Endothelial cell of umbilical vein (primary cell): ENCODE measurements at regions not wholly inside any gene's neighbourhood (a gene's known extent, or its start where the extent isn't known, plus 50 kb on each side); places are given as distances from the start of the nearest gene placed in this dataset.

Experiments used
- BruUV-seq: library from RNA; stranded (reverse); fragments of 400-500 nt; replicated peaks from 2 replicates; lab custom pipeline; 2021; lab: Mats Ljungman, UMichigan
- CTCF ChIA-PET: fragments of 300-600, 350-600 bp; sonication (Branson Sonifier 250); formaldehyde crosslinking; loops from one replicate; lab custom pipeline; 2021; ENCODE audit warnings: antibody characterized with exemption, inconsistent platforms; lab: Charles Lee
- POLR2A ChIA-PET: fragments of 300-600, 350-600 bp; sonication (Branson Sonifier 250); formaldehyde crosslinking; loops from one replicate; lab custom pipeline; 2021; ENCODE audit warnings: antibody characterized with exemption, inconsistent platforms; lab: Charles Lee
- DNase-seq: peaks from one replicate; pipeline ENCODE4 v3.0.0-alpha.2; 2011; ENCODE audit warnings: low read depth, low spot score
- FAIRE-seq: peaks from 2 replicates; lab custom pipeline; 2011; peaks lifted over from hg19 to GRCh38; lab: Jason Lieb, UNC
- H2AFZ ChIP-seq: 2 replicates; pipeline ENCODE4 v1.6.0; 2012; ENCODE audit warnings: low read depth, low read length, control low read depth, inconsistent platforms
- H3K27ac ChIP-seq: 2 replicates; pipeline ENCODE4 v1.5.1; 2011; ENCODE audit warnings: low read depth, mild to moderate bottlenecking, control low read depth, low read length, moderate library complexity; ENCODE audit not compliant: insufficient read depth
- H3K27me3 ChIP-seq, 2 experiments: 2 replicates each; pipeline versions ENCODE4 v1.6.0 to v1.6.1; 2011; ENCODE audit warnings: low read length in 2 of 2, mixed read lengths in 1 of 2; ENCODE audit not compliant: control insufficient read depth in 2 of 2, insufficient read depth in 2 of 2
- H3K36me3 ChIP-seq, 2 experiments: 2 replicates in 1 of 2; 3 replicates in 1 of 2; pipeline ENCODE4 v1.5.1; 2011; ENCODE audit warnings: low read length in 2 of 2, mild to moderate bottlenecking in 1 of 2, moderate library complexity in 1 of 2; ENCODE audit not compliant: control insufficient read depth in 2 of 2, insufficient read depth in 2 of 2; ENCODE audit errors: extremely low read depth in 1 of 2
- H3K4me1 ChIP-seq: 3 replicates; pipeline ENCODE4 v1.5.1; 2011; ENCODE audit warnings: mild to moderate bottlenecking, low read length; ENCODE audit not compliant: control insufficient read depth, insufficient read depth; ENCODE audit errors: extremely low read depth
- H3K4me2 ChIP-seq: 2 replicates; pipeline ENCODE4 v1.6.1; 2011; ENCODE audit warnings: low read length, control low read depth, mixed read lengths; ENCODE audit not compliant: insufficient read depth
- H3K4me3 ChIP-seq, 3 experiments: fragments of 200-600 bp in 1 of 3; sonication (generic), shearing (Covaris generic) in 1 of 3; replicated peaks in 1 of 3; 2 replicates each; pipeline ENCODE4 v1.5.1; 2011 to 2016; ENCODE audit warnings: control low read depth in 3 of 3, low read length in 3 of 3, mild to moderate bottlenecking in 2 of 3, inconsistent platforms in 1 of 3, low read depth in 1 of 3, moderate library complexity in 1 of 3; ENCODE audit not compliant: insufficient read depth in 1 of 3
- H3K79me2 ChIP-seq: 2 replicates; pipeline ENCODE4 v1.6.0; 2012; ENCODE audit warnings: low read length, inconsistent platforms; ENCODE audit not compliant: control insufficient read depth, insufficient read depth
- H3K9ac ChIP-seq: replicated peaks from 2 replicates; pipeline ENCODE3; 2011; ENCODE audit warnings: low read length, control low read depth; ENCODE audit not compliant: insufficient read depth; ENCODE audit errors: extremely low read depth
- H3K9me1 ChIP-seq: replicated peaks from 3 replicates; pipeline ENCODE4 v1.6.0; 2011; ENCODE audit warnings: mild to moderate bottlenecking, low read length; ENCODE audit not compliant: control insufficient read depth, insufficient read depth; ENCODE audit errors: extremely low read depth
- H3K9me3 ChIP-seq: replicated peaks from 2 replicates; pipeline ENCODE4 v1.5.1; 2012; ENCODE audit warnings: low read length, inconsistent platforms; ENCODE audit not compliant: control insufficient read depth, insufficient read depth
- H4K20me1 ChIP-seq: replicated peaks from 2 replicates; pipeline ENCODE3; 2011; ENCODE audit warnings: mild to moderate bottlenecking, low read length; ENCODE audit not compliant: control insufficient read depth, insufficient read depth; ENCODE audit errors: extremely low read depth
- EZH2 ChIP-seq: IDR thresholded peaks from 2 replicates; pipeline ENCODE4 v1.6.1; 2012; ENCODE audit warnings: borderline replicate concordance, low read depth, mild to moderate bottlenecking, moderate library complexity, low read length, inconsistent platforms; ENCODE audit not compliant: severe bottlenecking
- FOS ChIP-seq: IDR thresholded peaks from 2 replicates; pipeline ENCODE4 v1.6.1; 2011; ENCODE audit warnings: mild to moderate bottlenecking, low read length, moderate library complexity, borderline replicate concordance; ENCODE audit not compliant: insufficient read depth
- GATA2 ChIP-seq: IDR thresholded peaks from 2 replicates; pipeline ENCODE4 v1.7.0; 2011; ENCODE audit warnings: low read depth, mild to moderate bottlenecking, moderate library complexity, mixed read lengths, low read length; ENCODE audit not compliant: insufficient read length, insufficient read depth
- JUN ChIP-seq: IDR thresholded peaks from 2 replicates; pipeline ENCODE4 v1.6.1; 2011; ENCODE audit warnings: borderline replicate concordance, low read depth; ENCODE audit not compliant: insufficient read length, insufficient read depth
- MYC ChIP-seq: IDR thresholded peaks from one replicate; pipeline ENCODE4 v1.6.1; 2011; ENCODE audit warnings: mild to moderate bottlenecking, low read depth, low read length
- POLR2A ChIP-seq: IDR thresholded peaks from 2 replicates; pipeline ENCODE4 v1.6.1; 2012; ENCODE audit warnings: low read depth, mild to moderate bottlenecking, control low read depth, low read length
- POLR2AphosphoS5 ChIP-seq: IDR thresholded peaks from 2 replicates; pipeline ENCODE4 v1.6.1; 2012; ENCODE audit warnings: low read depth, mild to moderate bottlenecking, control low read depth, low read length, moderate library complexity; ENCODE audit not compliant: insufficient read depth
- dilution Hi-C: fragments of 300-500 bp; cut with MboI; formaldehyde crosslinking; loops from one replicate; pipeline ENCODE4 v1.15.0; 2019; ENCODE audit warnings: low sequenced_read_pairs; ENCODE audit not compliant: extremely low pct_ligation_motif_present
- intact Hi-C: fragments of 100-400 bp; cut with micrococcal nuclease; formaldehyde crosslinking; loops from one replicate; pipeline ENCODE4 v1.10.0; 2022
- TF ChIP-seq, protein P1 (sequence below), 2 donors: IDR thresholded peaks; 1 replicate in 1 of 2; 2 replicates in 1 of 2; pipeline ENCODE4 v1.5.1; 2011; ENCODE audit warnings: low read length in 2 of 2, mild to moderate bottlenecking in 2 of 2, moderate library complexity in 2 of 2, control low read depth in 1 of 2, inconsistent platforms in 1 of 2, low read depth in 1 of 2; ENCODE audit not compliant: insufficient read depth in 1 of 2; ENCODE audit errors: extremely low read depth in 1 of 2
- TF ChIP-seq, protein P2 (sequence below): IDR thresholded peaks from 2 replicates; pipeline ENCODE4 v1.6.1; 2011; ENCODE audit not compliant: insufficient read depth, insufficient read length

DNA sequence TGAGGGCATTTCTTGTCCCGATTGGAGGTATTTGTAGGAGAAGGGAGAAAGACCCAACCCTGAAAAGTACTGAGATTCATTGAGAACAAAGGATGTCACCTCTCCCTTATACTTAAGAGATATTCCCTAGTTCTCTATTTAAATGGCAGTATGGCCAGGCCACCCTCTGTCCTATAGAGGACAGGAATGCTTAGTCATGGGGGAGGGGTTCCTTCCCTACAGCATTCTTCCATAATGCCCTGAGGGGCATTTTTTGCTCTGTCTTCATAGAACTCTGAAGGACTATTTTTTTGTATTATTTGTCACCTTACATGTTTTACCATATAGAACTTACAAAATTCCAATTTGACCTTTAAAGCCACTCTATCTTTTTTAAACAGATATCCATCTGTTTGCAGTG is 176.3 kb downstream of the TMEM161B start:
- Histone ChIP-seq H3K27me3 (no peaks in the 10 kb centered on the region), H3K4me2 (no peak overlapping the region), H3K4me3 (no peak overlapping the region), H3K9ac (no peak overlapping the region), H3K36me3 (no peaks in the 10 kb centered on the region), H3K4me1 (no peaks in the 10 kb centered on the region), H3K9me1 (no peaks in the 10 kb centered on the region), H3K9me3 (no peaks in the 10 kb centered on the region), H3K27ac (no peak overlapping the region), H2AFZ (no peak overlapping the region), H3K79me2 (no peaks in the 10 kb centered on the region), H4K20me1 (no peaks in the 10 kb centered on the region)
- intact Hi-C loops: no loop called here
- dilution Hi-C loops: no loop called here
- CTCF ChIA-PET: no interaction called here
- no TSS peak for BruUV-seq
- POLR2A ChIA-PET: no interaction called here
- no peak for DNase-seq
- no peak for FAIRE-seq
- TF ChIP-seq POLR2A (no peak), MYC (no peak), EZH2 (no peak), GATA2 (no peak), FOS (no peak), POLR2AphosphoS5 (no peak), JUN (no peak)
- TF ChIP-seq, protein P1, sequence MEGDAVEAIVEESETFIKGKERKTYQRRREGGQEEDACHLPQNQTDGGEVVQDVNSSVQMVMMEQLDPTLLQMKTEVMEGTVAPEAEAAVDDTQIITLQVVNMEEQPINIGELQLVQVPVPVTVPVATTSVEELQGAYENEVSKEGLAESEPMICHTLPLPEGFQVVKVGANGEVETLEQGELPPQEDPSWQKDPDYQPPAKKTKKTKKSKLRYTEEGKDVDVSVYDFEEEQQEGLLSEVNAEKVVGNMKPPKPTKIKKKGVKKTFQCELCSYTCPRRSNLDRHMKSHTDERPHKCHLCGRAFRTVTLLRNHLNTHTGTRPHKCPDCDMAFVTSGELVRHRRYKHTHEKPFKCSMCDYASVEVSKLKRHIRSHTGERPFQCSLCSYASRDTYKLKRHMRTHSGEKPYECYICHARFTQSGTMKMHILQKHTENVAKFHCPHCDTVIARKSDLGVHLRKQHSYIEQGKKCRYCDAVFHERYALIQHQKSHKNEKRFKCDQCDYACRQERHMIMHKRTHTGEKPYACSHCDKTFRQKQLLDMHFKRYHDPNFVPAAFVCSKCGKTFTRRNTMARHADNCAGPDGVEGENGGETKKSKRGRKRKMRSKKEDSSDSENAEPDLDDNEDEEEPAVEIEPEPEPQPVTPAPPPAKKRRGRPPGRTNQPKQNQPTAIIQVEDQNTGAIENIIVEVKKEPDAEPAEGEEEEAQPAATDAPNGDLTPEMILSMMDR (IDR thresholded peaks at IDR 0.05; ENCODE audit: extremely low read depth in 1 of 2, insufficient read depth in 1 of 2, low read depth in 1 of 2, low read length in 2 of 2): no peak
- TF ChIP-seq, protein P2, sequence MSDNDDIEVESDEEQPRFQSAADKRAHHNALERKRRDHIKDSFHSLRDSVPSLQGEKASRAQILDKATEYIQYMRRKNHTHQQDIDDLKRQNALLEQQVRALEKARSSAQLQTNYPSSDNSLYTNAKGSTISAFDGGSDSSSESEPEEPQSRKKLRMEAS: no peak
